ENCODE measurements at regions not wholly inside any gene's neighbourhood (a gene's known extent, or its start where the extent isn't known, plus 50 kb on each side); places are given as distances from the start of the nearest gene placed in this dataset.

- Histone ChIP-seq H3K4me1 (no peaks in the 10 kb centered on the region), H3K27me3 (no peaks in the 10 kb centered on the region), H3K9me3 (no peaks in the 10 kb centered on the region), H3K27ac (peak overlapping the region in 1 of 2 donors; percentile 62), H3K4me3 (no peak overlapping the region), H3K36me3 (no peaks in the 10 kb centered on the region)
- TF ChIP-seq POLR2A (IDR thresholded peaks at IDR 0.05) (no peak), CTCF (IDR thresholded peaks at IDR 0.05) (peak in 1 of 4 experiments; percentile 22)
- DNase-seq: no peak
- intact Hi-C loops (cut with DNase I; ENCODE audit: low total_unique reads): no loop called here
These were observed 75.3 kb upstream of the ZDHHC17 start for GRCh38 chr12:76688631-76689030.

GRCh38 chr12:76690921-76691700 lies 72.8 kb upstream of the ZDHHC17 start:
- TF ChIP-seq CTCF (IDR thresholded peaks at IDR 0.05) (no peak), POLR2A (IDR thresholded peaks at IDR 0.05) (no peak)
- Histone ChIP-seq H3K27me3 (no peaks in the 10 kb centered on the region), H3K36me3 (no peaks in the 10 kb centered on the region), H3K27ac (no peak overlapping the region), H3K4me3 (no peak overlapping the region), H3K4me1 (no peaks in the 10 kb centered on the region), H3K9me3 (no peaks in the 10 kb centered on the region)
- intact Hi-C loops (cut with DNase I; ENCODE audit: low total_unique reads): no loop called here
- DNase-seq: no peak

GRCh38 chr12:76692846-76693245 lies 71.1 kb upstream of the ZDHHC17 start:
- Histone ChIP-seq H3K27ac (no peak overlapping the region), H3K27me3 (no peaks in the 10 kb centered on the region), H3K9me3 (no peaks in the 10 kb centered on the region), H3K4me1 (no peaks in the 10 kb centered on the region), H3K4me3 (no peak overlapping the region), H3K36me3 (no peaks in the 10 kb centered on the region)
- TF ChIP-seq POLR2A (IDR thresholded peaks at IDR 0.05) (no peak), CTCF (IDR thresholded peaks at IDR 0.05) (no peak)
- no peak for DNase-seq
- intact Hi-C loops (cut with DNase I; ENCODE audit: low total_unique reads): no loop called here

GRCh38 chr12:76694369-76694768 lies 69.5 kb upstream of the ZDHHC17 start:
- Histone ChIP-seq H3K36me3 (no peaks in the 10 kb centered on the region), H3K9me3 (no peaks in the 10 kb centered on the region), H3K4me3 (no peak overlapping the region), H3K27ac (no peak overlapping the region), H3K27me3 (no peaks in the 10 kb centered on the region), H3K4me1 (no peaks in the 10 kb centered on the region)
- TF ChIP-seq POLR2A (IDR thresholded peaks at IDR 0.05) (no peak), CTCF (IDR thresholded peaks at IDR 0.05) (no peak)
- intact Hi-C loops (cut with DNase I; ENCODE audit: low total_unique reads): no loop called here
- no peak for DNase-seq

- Histone ChIP-seq H3K27me3 (no peaks in the 10 kb centered on the region), H3K4me3 (no peak overlapping the region), H3K4me1 (no peaks in the 10 kb centered on the region), H3K27ac (no peak overlapping the region), H3K36me3 (no peaks in the 10 kb centered on the region), H3K9me3 (no peaks in the 10 kb centered on the region)
- intact Hi-C loops (cut with DNase I; ENCODE audit: low total_unique reads): no loop called here
- no peak for DNase-seq
- no peak for TF ChIP-seq POLR2A (IDR thresholded peaks at IDR 0.05)
These were observed 67.7 kb upstream of the ZDHHC17 start for GRCh38 chr12:76696186-76696585.
